Esophagus squamous epithelium (tissue), 5 donors: ENCODE measurements at regions not wholly inside any gene's neighbourhood (a gene's known extent, or its start where the extent isn't known, plus 50 kb on each side); places are given as distances from the start of the nearest gene placed in this dataset.

Source experiments
- DNase-seq: peaks from one replicate; lab custom pipeline; 2025; lab: John Stamatoyannopoulos, UW
- H3K27ac ChIP-seq, 4 donors: fragments of 200-600 bp; sonication (generic); one replicate each; pipeline ENCODE4 v1.5.1; 2016 to 2019; ENCODE audit warnings: mild to moderate bottlenecking in 1 of 4
- H3K27me3 ChIP-seq, 4 donors: fragments of 200-600 bp; sonication (generic); 1 replicate in 3 of 4; 2 replicates in 1 of 4; pipeline versions ENCODE4 v1.5.1 to v1.6.0; 2017 to 2021; ENCODE audit warnings: antibody characterized with exemption in 1 of 4
- H3K36me3 ChIP-seq, 3 donors: fragments of 200-600 bp; sonication (generic); one replicate each; pipeline ENCODE4 v1.5.1; 2016 to 2019
- H3K4me1 ChIP-seq, 3 donors: fragments of 200-600 bp; sonication (generic); one replicate each; pipeline ENCODE4 v1.5.1; 2017 to 2019
- H3K4me3 ChIP-seq, 4 donors: fragments of 200-600 bp; sonication (generic); 1 replicate in 3 of 4; 2 replicates in 1 of 4; pipeline ENCODE4 v1.5.1; 2016 to 2019; ENCODE audit warnings: mild to moderate bottlenecking in 2 of 4, moderate library complexity in 1 of 4
- H3K9me3 ChIP-seq, 3 donors: fragments of 200-600 bp; sonication (generic); one replicate each; pipeline ENCODE4 v1.5.1; 2016 to 2019
- CTCF ChIP-seq, 6 experiments: fragments of 450-650 bp in 4 of 6; fragments of 200-600 bp in 2 of 6; sonication (generic) in 2 of 6; IDR thresholded peaks; one replicate each; pipeline ENCODE4 v1.5.1; 2016 to 2019; ENCODE audit warnings: antibody characterized with exemption in 6 of 6, mild to moderate bottlenecking in 4 of 6, moderate library complexity in 4 of 6
- POLR2A ChIP-seq, 4 donors: fragments of 450-650 bp; IDR thresholded peaks; one replicate each; pipeline ENCODE4 v1.6.1; 2017; ENCODE audit warnings: antibody characterized with exemption in 4 of 4, mild to moderate bottlenecking in 4 of 4, moderate library complexity in 3 of 4
- WGBS, 2 donors: methylation state at CpG; one replicate each; pipeline ENCODE4 v1.1.5; 2018; 5-methylcytosine and 5-hydroxymethylcytosine counted together
- intact Hi-C: fragments of 100-400 bp; cut with DNase I; formaldehyde crosslinking; loops from one replicate; pipeline ENCODE4 v1.15.0; 2022
- donor health status: DM: yes; HTN: yes; CAD: no.

GRCh38 chr1:90340606-90341005 is 345.7 kb downstream of the ZNF326 start:
- 47 to 58% methylated on average over 2 of the region's 2 CpGs for WGBS, 2 donors
- intact Hi-C loops = no loop called here
- DNase-seq = no peak
- no peaks in the 10 kb centered on the region for H3K27me3 ChIP-seq
- no peaks in the 10 kb centered on the region for H3K9me3 ChIP-seq
- no peaks in the 10 kb centered on the region for H3K36me3 ChIP-seq
- TF ChIP-seq CTCF (IDR thresholded peaks at IDR 0.05) (no peak), POLR2A (IDR thresholded peaks at IDR 0.05) (no peak)
- H3K27ac ChIP-seq = no peak overlapping the region
- H3K4me3 ChIP-seq = no peak overlapping the region
- H3K4me1 ChIP-seq = peaks cover 0 to 9% (median 0%) of the 10 kb centered on the region in 3 donors

- DNase-seq = no peak
- Histone ChIP-seq H3K4me1 (peaks cover 0 to 9% (median 0%) of the 10 kb centered on the region in 3 donors), H3K9me3 (no peaks in the 10 kb centered on the region), H3K4me3 (no peak overlapping the region), H3K36me3 (no peaks in the 10 kb centered on the region), H3K27ac (no peak overlapping the region), H3K27me3 (no peaks in the 10 kb centered on the region)
- 50 to 67% methylated on average over 2 of the region's 2 CpGs for WGBS, 2 donors
- TF ChIP-seq POLR2A (IDR thresholded peaks at IDR 0.05) (no peak), CTCF (IDR thresholded peaks at IDR 0.05) (no peak)
- intact Hi-C loops = no loop called here
These were observed 344.9 kb downstream of the ZNF326 start for GRCh38 chr1:90339811-90340210.

- Histone ChIP-seq H3K36me3 (no peaks in the 10 kb centered on the region), H3K4me1 (no peaks in the 10 kb centered on the region), H3K4me3 (no peak overlapping the region), H3K27ac (no peak overlapping the region), H3K9me3 (no peaks in the 10 kb centered on the region), H3K27me3 (no peaks in the 10 kb centered on the region)
- DNase-seq = no peak
- intact Hi-C loops = no loop called here
- TF ChIP-seq POLR2A (IDR thresholded peaks at IDR 0.05) (no peak), CTCF (IDR thresholded peaks at IDR 0.05) (no peak)
- WGBS, 2 donors = 79 to 82% methylated on average over 8 of the region's 8 CpGs
These were observed 341.8 kb downstream of the ZNF326 start for GRCh38 chr1:90336552-90337324.

- TF ChIP-seq CTCF (IDR thresholded peaks at IDR 0.05) (no peak), POLR2A (IDR thresholded peaks at IDR 0.05) (no peak)
- WGBS, 2 donors = 52 to 56% methylated on average over 3 of the region's 3 CpGs
- Histone ChIP-seq H3K27ac (no peak overlapping the region), H3K4me3 (no peak overlapping the region), H3K4me1 (no peaks in the 10 kb centered on the region), H3K36me3 (no peaks in the 10 kb centered on the region), H3K9me3 (no peaks in the 10 kb centered on the region), H3K27me3 (no peaks in the 10 kb centered on the region)
- intact Hi-C loops = no loop called here
- no peak for DNase-seq
These were observed 340.6 kb downstream of the ZNF326 start for GRCh38 chr1:90335558-90335957.

GRCh38 chr1:90334137-90334536 is 339.2 kb downstream of the ZNF326 start:
- no peak for DNase-seq
- Histone ChIP-seq H3K27me3 (no peaks in the 10 kb centered on the region), H3K9me3 (no peaks in the 10 kb centered on the region), H3K36me3 (no peaks in the 10 kb centered on the region), H3K4me3 (no peak overlapping the region), H3K27ac (no peak overlapping the region), H3K4me1 (no peaks in the 10 kb centered on the region)
- TF ChIP-seq POLR2A (IDR thresholded peaks at IDR 0.05) (no peak), CTCF (IDR thresholded peaks at IDR 0.05) (no peak)
- WGBS, 2 donors = 72 to 77% methylated on average over 4 to 5 of the region's 5 CpGs
- intact Hi-C loops = no loop called here
